Peyer's patch (tissue), 4 donors: ENCODE measurements at regions not wholly inside any gene's neighbourhood (a gene's known extent, or its start where the extent isn't known, plus 50 kb on each side); places are given as distances from the start of the nearest gene placed in this dataset.

ENCODE experiments used
- DNase-seq, 3 donors: peaks; one replicate each; pipeline ENCODE4 v3.0.0-alpha.2; 2017 to 2019
- H3K27ac ChIP-seq, 4 donors: fragments of 200-600 bp; sonication (generic); one replicate each; pipeline ENCODE4 v1.5.1; 2016 to 2019
- H3K27me3 ChIP-seq, 2 donors: fragments of 200-600 bp; sonication (generic); one replicate each; pipeline ENCODE4 v1.5.1; 2019
- H3K36me3 ChIP-seq, 3 donors: fragments of 200-600 bp; sonication (generic); one replicate each; pipeline ENCODE4 v1.5.1; 2016 to 2019
- H3K4me1 ChIP-seq, 4 donors: fragments of 200-600 bp; sonication (generic); one replicate each; pipeline ENCODE4 v1.5.1; 2016 to 2019
- H3K4me3 ChIP-seq, 4 donors: fragments of 200-600 bp; sonication (generic); 1 replicate in 3 of 4; 2 replicates in 1 of 4; pipeline ENCODE4 v1.5.1; 2016 to 2019; ENCODE audit warnings: mild to moderate bottlenecking in 1 of 4
- H3K9me3 ChIP-seq, 4 donors: fragments of 200-600 bp; sonication (generic); one replicate each; pipeline ENCODE4 v1.5.1; 2016 to 2019; ENCODE audit warnings: mild to moderate bottlenecking in 1 of 4
- CTCF ChIP-seq, 6 experiments: fragments of 450-650 bp in 4 of 6; fragments of 200-600 bp in 2 of 6; sonication (generic) in 1 of 6; IDR thresholded peaks; one replicate each; pipeline ENCODE4 v1.5.1; 2017 to 2019; ENCODE audit warnings: antibody characterized with exemption in 6 of 6, mild to moderate bottlenecking in 3 of 6, moderate library complexity in 1 of 6
- POLR2A ChIP-seq, 2 donors: fragments of 450-650 bp; IDR thresholded peaks; one replicate each; pipeline ENCODE4 v1.5.1; 2017; ENCODE audit warnings: antibody characterized with exemption in 2 of 2, mild to moderate bottlenecking in 2 of 2, moderate library complexity in 2 of 2

GRCh38 chr10:125554016-125554703, 128.8 kb downstream of the TEX36 start:
- Histone ChIP-seq H3K4me1 (no peaks in the 10 kb centered on the region), H3K9me3 (no peaks in the 10 kb centered on the region), H3K36me3 (no peaks in the 10 kb centered on the region), H3K4me3 (no peak overlapping the region), H3K27me3 (no peaks in the 10 kb centered on the region), H3K27ac (no peak overlapping the region)
- no peak for TF ChIP-seq CTCF (IDR thresholded peaks at IDR 0.05)
- TF ChIP-seq POLR2A (IDR thresholded peaks at IDR 0.05), result no peak
- DNase-seq, result no peak

- Histone ChIP-seq H3K36me3 (no peaks in the 10 kb centered on the region), H3K4me3 (no peak overlapping the region)
Observed at GRCh38 chr10:125553091-125553490, 129.9 kb downstream of the TEX36 start.

GRCh38 chr10:125551247-125551646, 131.7 kb downstream of the TEX36 start:
- H3K27ac ChIP-seq, result no peak overlapping the region
- no peak overlapping the region for H3K4me3 ChIP-seq
- no peaks in the 10 kb centered on the region for H3K4me1 ChIP-seq
- TF ChIP-seq POLR2A (IDR thresholded peaks at IDR 0.05), result no peak
- no peak for TF ChIP-seq CTCF (IDR thresholded peaks at IDR 0.05)
- DNase-seq, result no peak
- no peaks in the 10 kb centered on the region for H3K36me3 ChIP-seq
- no peaks in the 10 kb centered on the region for H3K27me3 ChIP-seq
- no peaks in the 10 kb centered on the region for H3K9me3 ChIP-seq

More at GRCh38 chr10:125553091-125553490, 129.9 kb downstream of the TEX36 start:
- Histone ChIP-seq H3K4me1 (no peaks in the 10 kb centered on the region), H3K27ac (no peak overlapping the region), H3K27me3 (no peaks in the 10 kb centered on the region), H3K9me3 (no peaks in the 10 kb centered on the region)
- TF ChIP-seq POLR2A (IDR thresholded peaks at IDR 0.05) (no peak), CTCF (IDR thresholded peaks at IDR 0.05) (no peak)
- DNase-seq, result no peak

GRCh38 chr10:125550362-125550761, 132.6 kb downstream of the TEX36 start:
- no peak for DNase-seq
- Histone ChIP-seq H3K4me1 (no peaks in the 10 kb centered on the region), H3K27me3 (no peaks in the 10 kb centered on the region), H3K27ac (no peak overlapping the region), H3K4me3 (no peak overlapping the region), H3K36me3 (no peaks in the 10 kb centered on the region), H3K9me3 (no peaks in the 10 kb centered on the region)
- TF ChIP-seq CTCF (IDR thresholded peaks at IDR 0.05), result no peak
- no peak for TF ChIP-seq POLR2A (IDR thresholded peaks at IDR 0.05)

- no peaks in the 10 kb centered on the region for H3K9me3 ChIP-seq
- H3K27me3 ChIP-seq, result no peaks in the 10 kb centered on the region
- no peak for DNase-seq
- H3K4me1 ChIP-seq, result no peaks in the 10 kb centered on the region
- no peaks in the 10 kb centered on the region for H3K36me3 ChIP-seq
- TF ChIP-seq CTCF (IDR thresholded peaks at IDR 0.05), result no peak
- TF ChIP-seq POLR2A (IDR thresholded peaks at IDR 0.05), result no peak
- H3K27ac ChIP-seq, result no peak overlapping the region
- no peak overlapping the region for H3K4me3 ChIP-seq
Observed at GRCh38 chr10:125549653-125550052, 133.3 kb downstream of the TEX36 start.

- Histone ChIP-seq H3K4me1 (no peaks in the 10 kb centered on the region), H3K9me3 (no peaks in the 10 kb centered on the region), H3K4me3 (no peak overlapping the region), H3K27me3 (no peaks in the 10 kb centered on the region), H3K27ac (no peak overlapping the region), H3K36me3 (no peaks in the 10 kb centered on the region)
- DNase-seq, result no peak
- TF ChIP-seq CTCF (IDR thresholded peaks at IDR 0.05) (no peak), POLR2A (IDR thresholded peaks at IDR 0.05) (no peak)
Observed at GRCh38 chr10:125548878-125549277, 134.1 kb downstream of the TEX36 start.
